NOMO-1 treated with dmso at 0.1 percent for 144 hours (cell line): ENCODE measurements at regions not wholly inside any gene's neighbourhood (a gene's known extent, or its start where the extent isn't known, plus 50 kb on each side); places are given as distances from the start of the nearest gene placed in this dataset.
A peak's percentile ranks its signal among the peaks of the same experiment; 100 is the strongest.

Experiments
- DNase-seq: peaks from one replicate; lab custom pipeline; 2025; ENCODE audit not compliant: unreplicated experiment; lab: John Stamatoyannopoulos, UW

- no peak for DNase-seq
Observed at GRCh38 chr12:43044241-43044640, 454.7 kb upstream of the PRICKLE1 start.

GRCh38 chr12:43038991-43039390, 449.4 kb upstream of the PRICKLE1 start:
- DNase-seq = no peak

GRCh38 chr12:43029971-43030370, 440.4 kb upstream of the PRICKLE1 start:
- DNase-seq = no peak

- DNase-seq = peak; percentile 13
Observed at GRCh38 chr12:43028826-43029225, 439.3 kb upstream of the PRICKLE1 start.

- DNase-seq = no peak
Observed at GRCh38 chr12:43022838-43023237, 433.3 kb upstream of the PRICKLE1 start.

- no peak for DNase-seq
Observed at GRCh38 chr12:43015090-43015737, 425.7 kb upstream of the PRICKLE1 start.

GRCh38 chr12:43011383-43011926, 421.9 kb upstream of the PRICKLE1 start:
- no peak for DNase-seq

- DNase-seq = no peak
Observed at GRCh38 chr12:43009846-43010240, 420.3 kb upstream of the PRICKLE1 start.

GRCh38 chr12:43008953-43009845, 419.7 kb upstream of the PRICKLE1 start:
- no peak for DNase-seq

- no peak for DNase-seq
Observed at GRCh38 chr12:43004908-43005307, 415.4 kb upstream of the PRICKLE1 start.

- no peak for DNase-seq
Observed at GRCh38 chr12:43004141-43004540, 414.6 kb upstream of the PRICKLE1 start.

- no peak for DNase-seq
Observed at GRCh38 chr12:42996869-42997431, 407.4 kb upstream of the PRICKLE1 start.

- no peak for DNase-seq
Observed at GRCh38 chr12:42992826-42993225, 403.3 kb upstream of the PRICKLE1 start.

- DNase-seq = no peak
Observed at GRCh38 chr12:42990387-42990786, 400.8 kb upstream of the PRICKLE1 start.

- DNase-seq = no peak
Observed at GRCh38 chr12:42987216-42987650, 397.7 kb upstream of the PRICKLE1 start.

GRCh38 chr12:42985506-42985905, 396.0 kb upstream of the PRICKLE1 start:
- DNase-seq = no peak

- DNase-seq = no peak
Observed at GRCh38 chr12:42982828-42983227, 393.3 kb upstream of the PRICKLE1 start.

- DNase-seq = no peak
Observed at GRCh38 chr12:42981379-42981778, 391.8 kb upstream of the PRICKLE1 start.

- no peak for DNase-seq
Observed at GRCh38 chr12:42980441-42980840, 390.9 kb upstream of the PRICKLE1 start.

GRCh38 chr12:42979746-42980145, 390.2 kb upstream of the PRICKLE1 start:
- no peak for DNase-seq

GRCh38 chr12:42978708-42979107, 389.2 kb upstream of the PRICKLE1 start:
- DNase-seq = no peak
